Ascending aorta (tissue), 2 donors: ENCODE measurements at regions not wholly inside any gene's neighbourhood (a gene's known extent, or its start where the extent isn't known, plus 50 kb on each side); places are given as distances from the start of the nearest gene placed in this dataset.

ENCODE experiments used
- DNase-seq, 2 donors: peaks; one replicate each; pipeline ENCODE4 v3.0.0-alpha.2; 2019; ENCODE audit warnings: low spot score in 2 of 2
- H3K27ac ChIP-seq, 2 donors: fragments of 200-600 bp; sonication (generic); one replicate each; pipeline ENCODE4 v1.5.1; 2016 to 2017; ENCODE audit warnings: mild to moderate bottlenecking in 1 of 2
- H3K27me3 ChIP-seq: fragments of 200-600 bp; sonication (generic); one replicate; pipeline ENCODE4 v1.5.1; 2017
- H3K36me3 ChIP-seq, 2 donors: fragments of 200-600 bp; sonication (generic); one replicate each; pipeline ENCODE4 v1.5.1; 2016
- H3K4me1 ChIP-seq, 2 donors: fragments of 200-600 bp; sonication (generic); one replicate each; pipeline ENCODE4 v1.5.1; 2016 to 2017; ENCODE audit warnings: mild to moderate bottlenecking in 1 of 2
- H3K4me3 ChIP-seq, 2 donors: fragments of 200-600 bp; sonication (generic); one replicate each; pipeline ENCODE4 v1.5.1; 2016 to 2017; ENCODE audit warnings: mild to moderate bottlenecking in 1 of 2
- H3K9me3 ChIP-seq, 2 donors: fragments of 200-600 bp; sonication (generic); one replicate each; pipeline ENCODE4 v1.5.1; 2016
- CTCF ChIP-seq, 3 experiments: fragments of 200-600 bp in 2 of 3; fragments of 450-650 bp in 1 of 3; sonication (generic) in 2 of 3; IDR thresholded peaks; one replicate each; pipeline ENCODE4 v1.5.1; 2016 to 2019; ENCODE audit warnings: antibody characterized with exemption in 3 of 3, mild to moderate bottlenecking in 1 of 3, moderate library complexity in 1 of 3
- intact Hi-C: fragments of 100-400 bp; cut with DNase I; formaldehyde crosslinking; loops from one replicate; pipeline ENCODE4 v1.15.1; 2023

- DNase-seq, result no peak
Observed at GRCh38 chr9:95778957-95779356, 96.5 kb upstream of the ERCC6L2 start.

GRCh38 chr9:95777136-95777535 is 98.4 kb upstream of the ERCC6L2 start:
- Histone ChIP-seq H3K9me3 (no peaks in the 10 kb centered on the region), H3K27me3 (no peaks in the 10 kb centered on the region), H3K4me1 (peaks cover 7 to 12% of the 10 kb centered on the region in 2 donors), H3K4me3 (no peak overlapping the region), H3K27ac (no peak overlapping the region), H3K36me3 (no peaks in the 10 kb centered on the region)
- DNase-seq, result no peak
- intact Hi-C loops, result no loop called here
- no peak for TF ChIP-seq CTCF (IDR thresholded peaks at IDR 0.05)

More at GRCh38 chr9:95778957-95779356, 96.5 kb upstream of the ERCC6L2 start:
- Histone ChIP-seq H3K27me3 (no peaks in the 10 kb centered on the region), H3K4me1 (no peaks in the 10 kb centered on the region), H3K36me3 (no peaks in the 10 kb centered on the region), H3K27ac (no peak overlapping the region), H3K4me3 (no peak overlapping the region), H3K9me3 (no peaks in the 10 kb centered on the region)
- TF ChIP-seq CTCF (IDR thresholded peaks at IDR 0.05), result no peak
- intact Hi-C loops, result no loop called here

- DNase-seq, result no peak
- H3K27me3 ChIP-seq, result no peaks in the 10 kb centered on the region
- no peak overlapping the region for H3K27ac ChIP-seq
- H3K9me3 ChIP-seq, result no peaks in the 10 kb centered on the region
- H3K4me1 ChIP-seq, result peaks cover 7 to 12% of the 10 kb centered on the region in 2 donors
- no peak for TF ChIP-seq CTCF (IDR thresholded peaks at IDR 0.05)
- H3K36me3 ChIP-seq, result no peaks in the 10 kb centered on the region
- intact Hi-C loops, result no loop called here
- H3K4me3 ChIP-seq, result no peak overlapping the region
Observed at GRCh38 chr9:95776176-95776575, 99.3 kb upstream of the ERCC6L2 start.

GRCh38 chr9:95775191-95775590 is 100.3 kb upstream of the ERCC6L2 start:
- Histone ChIP-seq H3K9me3 (no peaks in the 10 kb centered on the region), H3K36me3 (no peaks in the 10 kb centered on the region), H3K4me1 (peaks cover 7 to 12% of the 10 kb centered on the region in 2 donors), H3K4me3 (no peak overlapping the region), H3K27ac (no peak overlapping the region), H3K27me3 (no peaks in the 10 kb centered on the region)
- TF ChIP-seq CTCF (IDR thresholded peaks at IDR 0.05), result no peak
- DNase-seq, result no peak
- intact Hi-C loops, result no loop called here

- H3K27ac ChIP-seq, result peak overlapping the region; percentile 28 to 41
- H3K4me3 ChIP-seq, result no peak overlapping the region
- DNase-seq, result no peak
- TF ChIP-seq CTCF (IDR thresholded peaks at IDR 0.05), result no peak
- no peaks in the 10 kb centered on the region for H3K9me3 ChIP-seq
- H3K36me3 ChIP-seq, result no peaks in the 10 kb centered on the region
- H3K4me1 ChIP-seq, result peaks cover 7 to 12% of the 10 kb centered on the region in 2 donors
- intact Hi-C loops, result no loop called here
- H3K27me3 ChIP-seq, result no peaks in the 10 kb centered on the region
Observed at GRCh38 chr9:95773053-95773418, 102.5 kb upstream of the ERCC6L2 start.
